ENCODE measurements at regions not wholly inside any gene's neighbourhood (a gene's known extent, or its start where the extent isn't known, plus 50 kb on each side); places are given as distances from the start of the nearest gene placed in this dataset.

- TF ChIP-seq RAD21 (IDR thresholded peaks at IDR 0.05 in 1 of 2, conservative IDR thresholded peaks at IDR 0.05 in 1 of 2; ENCODE audit: low read depth in 2 of 2, low read length in 2 of 2), result no peak
- TF ChIP-seq BRCA1 (IDR thresholded peaks at IDR 0.05; ENCODE audit: low read depth, low read length), result no peak
- no peak for TF ChIP-seq SIX5 (IDR thresholded peaks at IDR 0.05; ENCODE audit: low read depth, low read length)
Measured at GRCh38 chrX:519741-520140, 110.8 kb upstream of the SHOX start (continued).
